ENCODE measurements at regions not wholly inside any gene's neighbourhood (a gene's known extent, or its start where the extent isn't known, plus 50 kb on each side); places are given as distances from the start of the nearest gene placed in this dataset.

- Histone ChIP-seq H3K4me2 (no peak overlapping the region), H3K27ac (no peak overlapping the region), H3K4me1 (replicated peaks; ENCODE audit: insufficient read depth) (no peaks in the 10 kb centered on the region), H3K9me2 (ENCODE audit: insufficient read depth) (no peaks in the 10 kb centered on the region), H3K4me3 (no peak overlapping the region), H3K27me3 (ENCODE audit: insufficient read depth, low read depth) (0 out of 2 replicates have a peak, but pooled peaks cover 8% of the 10 kb centered on the region), H4K20me1 (ENCODE audit: insufficient read depth) (no peaks in the 10 kb centered on the region), H3K9me3 (ENCODE audit: insufficient read depth, low read depth) (no peaks in the 10 kb centered on the region), H2AFZ (no peak overlapping the region), H3K36me3 (ENCODE audit: low read depth) (no peaks in the 10 kb centered on the region), H3F3A (ENCODE audit: insufficient read depth, low read depth) (no peaks in the 10 kb centered on the region), H3K79me2 (ENCODE audit: low read depth) (no peaks in the 10 kb centered on the region)
- BruUV-seq (replicated peaks) = no TSS peak
- CTCF ChIA-PET = no interaction called here
- POLR2A ChIA-PET (ENCODE audit: unreplicated experiment) = no interaction called here
- DNase-seq = no peak
- TF ChIP-seq CTCF (conservative IDR thresholded peaks at IDR 0.05) = no peak
- TF ChIP-seq EZH2 (IDR thresholded peaks at IDR 0.05; ENCODE audit: low read depth) = no peak
- intact Hi-C loops (cut with micrococcal nuclease; ENCODE audit: unreplicated experiment) = no loop called here
Measured at GRCh38 chr20:55684578-55684977, 320.7 kb downstream of the CBLN4 start.

GRCh38 chr20:55678970-55679667, 326.2 kb downstream of the CBLN4 start:
- no peak overlapping the region for H2AFZ ChIP-seq
- BruUV-seq (replicated peaks) = no TSS peak
- 0 out of 2 replicates have a peak, but pooled peaks cover 9% of the 10 kb centered on the region for H3K27me3 ChIP-seq (ENCODE audit: insufficient read depth, low read depth)
- CTCF ChIA-PET = no interaction called here
- intact Hi-C loops (cut with micrococcal nuclease; ENCODE audit: unreplicated experiment) = no loop called here
- H3K36me3 ChIP-seq (ENCODE audit: low read depth) = no peaks in the 10 kb centered on the region
- H3F3A ChIP-seq (ENCODE audit: insufficient read depth, low read depth) = no peaks in the 10 kb centered on the region
- no peak overlapping the region for H3K4me3 ChIP-seq
- POLR2A ChIA-PET (ENCODE audit: unreplicated experiment) = no interaction called here
- H3K27ac ChIP-seq = no peak overlapping the region
- no peak for TF ChIP-seq EZH2 (IDR thresholded peaks at IDR 0.05; ENCODE audit: low read depth)
- TF ChIP-seq CTCF (conservative IDR thresholded peaks at IDR 0.05) = no peak
- no peaks in the 10 kb centered on the region for H3K79me2 ChIP-seq (ENCODE audit: low read depth)
- no peak for DNase-seq
- no peaks in the 10 kb centered on the region for H3K4me1 ChIP-seq (replicated peaks; ENCODE audit: insufficient read depth)
- no peaks in the 10 kb centered on the region for H3K9me3 ChIP-seq (ENCODE audit: insufficient read depth, low read depth)
- H3K4me2 ChIP-seq = no peak overlapping the region
- H3K9me2 ChIP-seq (ENCODE audit: insufficient read depth) = no peaks in the 10 kb centered on the region
- H4K20me1 ChIP-seq (ENCODE audit: insufficient read depth) = no peaks in the 10 kb centered on the region

GRCh38 chr20:55678126-55678525, 327.2 kb downstream of the CBLN4 start:
- Histone ChIP-seq H3K9me3 (ENCODE audit: insufficient read depth, low read depth) (no peaks in the 10 kb centered on the region), H3K36me3 (ENCODE audit: low read depth) (no peaks in the 10 kb centered on the region), H2AFZ (no peak overlapping the region), H3K4me3 (no peak overlapping the region), H3K79me2 (ENCODE audit: low read depth) (no peaks in the 10 kb centered on the region), H3K27me3 (ENCODE audit: insufficient read depth, low read depth) (0 out of 2 replicates have a peak, but pooled peaks cover 9% of the 10 kb centered on the region), H3K9me2 (ENCODE audit: insufficient read depth) (no peaks in the 10 kb centered on the region), H4K20me1 (ENCODE audit: insufficient read depth) (no peaks in the 10 kb centered on the region), H3K27ac (no peak overlapping the region), H3K4me1 (replicated peaks; ENCODE audit: insufficient read depth) (no peaks in the 10 kb centered on the region), H3F3A (ENCODE audit: insufficient read depth, low read depth) (no peaks in the 10 kb centered on the region), H3K4me2 (no peak overlapping the region)
- CTCF ChIA-PET = no interaction called here
- POLR2A ChIA-PET (ENCODE audit: unreplicated experiment) = no interaction called here
- BruUV-seq (replicated peaks) = no TSS peak
- intact Hi-C loops (cut with micrococcal nuclease; ENCODE audit: unreplicated experiment) = no loop called here
- TF ChIP-seq CTCF (conservative IDR thresholded peaks at IDR 0.05) = no peak
- TF ChIP-seq EZH2 (IDR thresholded peaks at IDR 0.05; ENCODE audit: low read depth) = no peak
- DNase-seq = no peak

Measured in PC-9 (cell line).